ENCODE measurements at regions not wholly inside any gene's neighbourhood (a gene's known extent, or its start where the extent isn't known, plus 50 kb on each side); places are given as distances from the start of the nearest gene placed in this dataset.

DNA sequence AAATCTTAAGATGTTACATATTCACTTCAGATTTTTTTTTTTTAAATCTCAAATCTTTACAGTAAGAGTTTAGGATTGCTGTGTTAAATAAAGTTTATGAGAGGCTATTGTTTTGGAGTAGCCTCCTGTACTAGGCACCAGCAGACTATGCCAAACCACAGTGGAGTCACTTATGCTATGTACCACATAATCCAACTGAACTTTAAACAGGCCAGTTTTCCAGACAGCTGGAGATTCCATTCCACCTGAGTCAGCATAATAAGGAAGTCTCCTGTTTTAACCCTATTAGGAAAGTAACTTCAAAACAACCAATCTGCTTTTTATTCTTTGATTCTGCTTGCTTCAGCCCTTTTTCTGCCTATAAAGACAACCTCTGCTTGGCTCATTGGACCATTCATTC lies 205.2 kb downstream of the CSNK1G3 start:
- ATAC-seq (peak; percentile 73), DNase-seq (no peak)
- intact Hi-C loops (cut with DNase I, micrococcal nuclease), result no loop called here
- no peak overlapping the region for H3K4me3 ChIP-seq
- no peaks in the 10 kb centered on the region for H3K4me1 ChIP-seq (ENCODE audit: low read depth)
- H3K36me3 ChIP-seq (ENCODE audit: low read depth), result no peaks in the 10 kb centered on the region
- TF ChIP-seq, protein P1, sequence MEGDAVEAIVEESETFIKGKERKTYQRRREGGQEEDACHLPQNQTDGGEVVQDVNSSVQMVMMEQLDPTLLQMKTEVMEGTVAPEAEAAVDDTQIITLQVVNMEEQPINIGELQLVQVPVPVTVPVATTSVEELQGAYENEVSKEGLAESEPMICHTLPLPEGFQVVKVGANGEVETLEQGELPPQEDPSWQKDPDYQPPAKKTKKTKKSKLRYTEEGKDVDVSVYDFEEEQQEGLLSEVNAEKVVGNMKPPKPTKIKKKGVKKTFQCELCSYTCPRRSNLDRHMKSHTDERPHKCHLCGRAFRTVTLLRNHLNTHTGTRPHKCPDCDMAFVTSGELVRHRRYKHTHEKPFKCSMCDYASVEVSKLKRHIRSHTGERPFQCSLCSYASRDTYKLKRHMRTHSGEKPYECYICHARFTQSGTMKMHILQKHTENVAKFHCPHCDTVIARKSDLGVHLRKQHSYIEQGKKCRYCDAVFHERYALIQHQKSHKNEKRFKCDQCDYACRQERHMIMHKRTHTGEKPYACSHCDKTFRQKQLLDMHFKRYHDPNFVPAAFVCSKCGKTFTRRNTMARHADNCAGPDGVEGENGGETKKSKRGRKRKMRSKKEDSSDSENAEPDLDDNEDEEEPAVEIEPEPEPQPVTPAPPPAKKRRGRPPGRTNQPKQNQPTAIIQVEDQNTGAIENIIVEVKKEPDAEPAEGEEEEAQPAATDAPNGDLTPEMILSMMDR (IDR thresholded peaks at IDR 0.05), result no peak
- H3K9me3 ChIP-seq, result no peaks in the 10 kb centered on the region

DNA sequence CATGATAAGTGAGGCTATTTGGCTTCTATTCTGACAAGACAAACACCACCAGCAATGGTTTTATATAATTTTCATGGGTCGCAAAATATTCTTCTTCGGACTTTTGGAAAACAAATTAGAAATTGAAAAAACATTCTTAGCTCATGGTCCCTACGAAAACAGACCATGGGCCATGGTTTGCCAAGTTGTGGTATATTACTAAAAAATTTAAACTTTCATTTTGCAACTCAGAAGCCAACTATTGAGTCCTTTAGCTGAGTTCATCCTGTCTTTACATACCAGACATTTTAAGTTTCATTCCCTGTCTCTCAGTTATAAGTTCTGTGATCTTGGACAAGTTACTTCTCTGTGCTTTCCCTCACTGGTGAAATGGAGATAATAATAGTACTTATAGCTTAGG lies 198.1 kb downstream of the CSNK1G3 start:
- Histone ChIP-seq H3K4me3 (no peak overlapping the region), H3K9me3 (no peaks in the 10 kb centered on the region), H3K36me3 (ENCODE audit: low read depth) (no peaks in the 10 kb centered on the region), H3K4me1 (ENCODE audit: low read depth) (no peaks in the 10 kb centered on the region)
- ATAC-seq, result no peak
- TF ChIP-seq, protein P1 (IDR thresholded peaks at IDR 0.05), result no peak
- DNase-seq, result no peak
- intact Hi-C loops (cut with DNase I, micrococcal nuclease), result no loop called here

DNA sequence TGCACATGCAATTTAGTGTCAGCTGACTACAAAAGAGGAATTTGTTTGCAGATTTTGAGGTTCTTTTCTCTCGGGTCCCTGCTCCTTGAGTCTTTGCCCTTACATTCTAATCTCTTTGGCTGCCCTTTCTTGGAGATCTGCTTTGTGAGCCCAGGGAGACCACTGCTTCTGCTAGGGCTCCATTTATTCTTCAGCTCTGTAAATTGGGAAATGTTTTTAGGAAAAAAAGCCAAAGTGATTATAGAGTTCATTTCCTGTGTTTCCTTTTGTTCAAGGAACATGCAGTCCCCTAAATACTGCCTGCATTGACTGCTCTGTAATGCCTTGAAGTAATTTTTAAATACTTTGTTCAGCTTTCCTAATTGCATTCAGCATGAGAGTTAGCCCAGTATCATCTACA lies 197.4 kb downstream of the CSNK1G3 start:
- no peaks in the 10 kb centered on the region for H3K4me1 ChIP-seq (ENCODE audit: low read depth)
- DNase-seq, result no peak
- no peak overlapping the region for H3K4me3 ChIP-seq
- intact Hi-C loops (cut with DNase I, micrococcal nuclease), result no loop called here
- no peaks in the 10 kb centered on the region for H3K9me3 ChIP-seq
- no peaks in the 10 kb centered on the region for H3K36me3 ChIP-seq (ENCODE audit: low read depth)
- TF ChIP-seq, protein P1 (IDR thresholded peaks at IDR 0.05), result no peak
- no peak for ATAC-seq

DNA sequence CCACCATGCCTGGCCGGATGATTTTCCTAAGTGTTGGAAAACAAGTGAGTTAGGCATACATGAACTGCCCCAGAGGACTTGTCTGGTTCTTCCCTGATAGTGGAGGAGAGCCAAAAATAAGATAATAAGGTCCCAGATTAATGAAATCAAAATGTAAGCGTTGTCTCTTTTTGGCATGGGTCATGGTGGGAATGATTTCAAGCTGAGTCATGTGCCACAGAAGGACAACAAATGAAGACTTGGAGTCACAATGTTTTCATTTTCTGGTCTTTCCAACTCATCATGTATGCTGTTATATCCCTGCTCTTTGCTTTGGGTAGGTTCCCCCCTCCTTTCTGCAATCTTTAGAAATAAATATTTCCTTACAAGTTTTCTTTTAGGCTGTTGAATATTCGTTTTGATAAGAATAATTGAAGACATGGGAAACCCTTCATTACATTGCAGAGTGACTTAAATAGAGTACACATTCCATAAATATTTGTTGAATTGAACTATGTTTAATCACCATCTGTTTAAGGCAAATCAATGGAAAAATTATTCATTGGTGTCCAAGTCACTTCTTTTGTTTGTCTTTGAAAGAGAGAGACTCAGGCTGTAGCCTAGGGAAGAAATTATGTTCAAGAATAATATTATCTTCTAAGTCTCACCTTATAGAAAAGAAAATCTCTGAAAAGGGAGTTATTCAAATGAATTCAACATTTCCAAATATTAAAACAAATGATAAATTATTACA lies 196.3 kb downstream of the CSNK1G3 start:
- TF ChIP-seq, protein P1 (IDR thresholded peaks at IDR 0.05), result no peak
- no peak overlapping the region for H3K4me3 ChIP-seq
- no peaks in the 10 kb centered on the region for H3K9me3 ChIP-seq
- intact Hi-C loops (cut with DNase I, micrococcal nuclease), result no loop called here
- DNase-seq (no peak), ATAC-seq (no peak)
- no peaks in the 10 kb centered on the region for H3K36me3 ChIP-seq (ENCODE audit: low read depth)
- no peaks in the 10 kb centered on the region for H3K4me1 ChIP-seq (ENCODE audit: low read depth)

DNA sequence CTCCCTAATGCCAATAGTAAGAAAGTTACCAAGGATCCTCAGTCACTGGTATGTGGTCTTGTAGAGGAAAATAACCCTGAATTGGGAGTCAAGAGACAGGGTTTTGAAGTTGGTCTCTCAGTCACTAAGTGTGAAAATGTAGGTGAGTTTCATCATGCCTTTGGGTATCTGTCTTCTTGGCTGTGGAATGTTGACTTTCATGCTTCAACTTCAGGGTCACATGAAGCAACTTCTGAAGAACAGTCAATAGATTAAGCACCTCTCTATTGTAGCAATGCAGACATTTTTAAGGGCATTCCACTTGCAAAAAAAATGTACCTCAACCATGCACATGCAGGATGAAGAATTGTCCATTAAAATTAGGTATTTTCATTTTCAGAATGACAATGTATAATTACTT lies 194.6 kb downstream of the CSNK1G3 start:
- ATAC-seq (no peak), DNase-seq (no peak)
- Histone ChIP-seq H3K4me1 (ENCODE audit: low read depth) (no peaks in the 10 kb centered on the region), H3K9me3 (no peaks in the 10 kb centered on the region), H3K4me3 (no peak overlapping the region), H3K36me3 (ENCODE audit: low read depth) (no peaks in the 10 kb centered on the region)
- TF ChIP-seq, protein P1 (IDR thresholded peaks at IDR 0.05), result no peak
- intact Hi-C loops (cut with DNase I, micrococcal nuclease), result no loop called here

DNA sequence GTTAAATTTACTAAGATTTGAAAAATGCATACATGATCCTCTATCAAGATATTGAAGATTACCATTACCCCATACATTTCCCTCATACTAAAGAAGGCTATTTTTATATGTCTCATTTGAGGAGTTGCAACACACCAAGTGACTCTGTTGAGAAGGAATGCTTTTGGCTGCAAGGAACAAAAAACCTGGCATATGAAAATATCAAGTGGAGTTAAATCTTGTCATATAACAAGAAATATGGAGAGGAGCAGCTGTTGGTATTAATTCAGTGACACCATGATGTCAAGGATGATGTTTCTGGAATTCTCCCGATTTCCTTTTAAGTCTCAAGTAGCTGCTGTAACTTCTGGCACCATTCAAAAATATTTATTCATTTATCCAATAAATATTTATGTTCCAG lies 193.8 kb downstream of the CSNK1G3 start:
- no peak overlapping the region for H3K4me3 ChIP-seq

More for the DNA sequence above, 193.8 kb downstream of the CSNK1G3 start:
- H3K36me3 ChIP-seq (ENCODE audit: low read depth), result no peaks in the 10 kb centered on the region
- TF ChIP-seq, protein P1 (IDR thresholded peaks at IDR 0.05), result no peak
- no peak for ATAC-seq
- no peaks in the 10 kb centered on the region for H3K4me1 ChIP-seq (ENCODE audit: low read depth)
- H3K9me3 ChIP-seq, result no peaks in the 10 kb centered on the region
- no peak for DNase-seq
- intact Hi-C loops (cut with DNase I, micrococcal nuclease), result no loop called here

Data from mucosa of descending colon (tissue), 3 donors.